SK-N-SH (cell line): ENCODE measurements at regions not wholly inside any gene's neighbourhood (a gene's known extent, or its start where the extent isn't known, plus 50 kb on each side); places are given as distances from the start of the nearest gene placed in this dataset.

Experiments used
- CTCF ChIA-PET: fragments of 300-600, 350-600 bp; formaldehyde crosslinking; extraction: SDS; loops from one replicate; lab custom pipeline; 2021; lab: Yijun Ruan, JAX
- POLR2A ChIA-PET: fragments of 350-600 bp; sonication (Branson Sonifier 250); formaldehyde crosslinking; extraction: SDS; loops from one replicate; lab custom pipeline; 2020; ENCODE audit warnings: antibody characterized with exemption, inconsistent platforms; lab: Yijun Ruan, JAX
- DNase-seq: peaks from one replicate; pipeline ENCODE4 v3.0.0; 2012
- H2AFZ ChIP-seq: fragments of 200-600 bp; sonication (generic); 2 replicates; pipeline ENCODE4 v1.8.1; 2016; ENCODE audit warnings: antibody characterized with exemption, mild to moderate bottlenecking, low read depth
- H3F3A ChIP-seq: fragments of 200-600 bp; sonication (generic); replicated peaks from 2 replicates; pipeline ENCODE3; 2016; ENCODE audit warnings: antibody characterized with exemption, mild to moderate bottlenecking; ENCODE audit not compliant: insufficient read depth
- H3K27ac ChIP-seq, 2 experiments: fragments of 200-500 bp in 1 of 2; fragments of 200-600 bp in 1 of 2; sonication (Bioruptor generic) in 1 of 2; sonication (generic), shearing (Covaris generic) in 1 of 2; 2 replicates each; pipeline versions ENCODE4 v1.5.1 to v1.6.1; 2014 to 2016; ENCODE audit warnings: low read depth in 2 of 2, inconsistent platforms in 1 of 2, low read length in 1 of 2, mild to moderate bottlenecking in 1 of 2, mixed read lengths in 1 of 2
- H3K27me3 ChIP-seq: fragments of 200-600 bp; sonication (generic), shearing (Covaris generic); 2 replicates; pipeline ENCODE4 v1.6.1; 2016; ENCODE audit warnings: mixed run types; ENCODE audit not compliant: insufficient read depth
- H3K36me3 ChIP-seq, 2 experiments: fragments of 200-500 bp in 1 of 2; fragments of 200-600 bp in 1 of 2; sonication (Bioruptor generic) in 1 of 2; sonication (generic) in 1 of 2; replicated peaks in 1 of 2; 2 replicates each; pipeline versions ENCODE3 to v1.5.1; 2014 to 2016; ENCODE audit warnings: low read length in 1 of 2, mild to moderate bottlenecking in 1 of 2; ENCODE audit not compliant: insufficient read depth in 2 of 2, control insufficient read depth in 1 of 2
- H3K4me1 ChIP-seq, 2 experiments: fragments of 200-500 bp in 1 of 2; fragments of 200-600 bp in 1 of 2; sonication (Bioruptor generic) in 1 of 2; sonication (generic), shearing (Covaris generic) in 1 of 2; 2 replicates each; pipeline versions ENCODE4 v1.5.1 to v1.6.1; 2014 to 2016; ENCODE audit warnings: low read depth in 1 of 2, low read length in 1 of 2, mixed run types in 1 of 2; ENCODE audit not compliant: insufficient read depth in 2 of 2, control insufficient read depth in 1 of 2
- H3K4me2 ChIP-seq: fragments of 200-600 bp; sonication (generic), shearing (Covaris generic); 2 replicates; pipeline ENCODE4 v1.6.1; 2017; ENCODE audit warnings: mixed run types
- H3K4me3 ChIP-seq, 2 experiments: fragments of 200-500 bp in 1 of 2; fragments of 200-600 bp in 1 of 2; sonication (Bioruptor generic) in 1 of 2; sonication (generic), shearing (Covaris generic) in 1 of 2; 2 replicates each; pipeline versions ENCODE4 v1.5.1 to v1.8.1; 2014 to 2016; ENCODE audit warnings: low read depth in 2 of 2, inconsistent platforms in 1 of 2, low read length in 1 of 2, mild to moderate bottlenecking in 1 of 2, mixed read lengths in 1 of 2, moderate library complexity in 1 of 2
- H3K79me2 ChIP-seq: fragments of 200-600 bp; sonication (generic); 2 replicates; pipeline ENCODE4 v1.8.1; 2017; ENCODE audit warnings: mild to moderate bottlenecking; ENCODE audit not compliant: insufficient read depth
- H3K9ac ChIP-seq: fragments of 200-600 bp; sonication (generic); 2 replicates; pipeline ENCODE4 v1.6.1; 2017; ENCODE audit warnings: mixed run types
- H3K9me2 ChIP-seq: fragments of 200-600 bp; sonication (generic); 2 replicates; pipeline ENCODE4 v1.6.1; 2017; ENCODE audit warnings: mixed run types
- H3K9me3 ChIP-seq: fragments of 200-600 bp; sonication (generic); 2 replicates; pipeline ENCODE4 v1.6.1; 2017; ENCODE audit warnings: mixed run types, mild to moderate bottlenecking, moderate library complexity
- H4K20me1 ChIP-seq: fragments of 200-600 bp; sonication (generic); 2 replicates; pipeline ENCODE4 v1.6.1; 2017; ENCODE audit warnings: mild to moderate bottlenecking, mixed run types; ENCODE audit not compliant: insufficient read depth
- CTCF ChIP-seq: fragments of 200-600 bp; sonication (generic); IDR thresholded peaks from 2 replicates; pipeline ENCODE4 v1.6.1; 2017; ENCODE audit warnings: antibody characterized with exemption, mild to moderate bottlenecking, moderate library complexity
- ELF1 ChIP-seq: IDR thresholded peaks from 2 replicates; pipeline ENCODE4 v1.4.0; 2012
- FOSL2 ChIP-seq: IDR thresholded peaks from 2 replicates; pipeline ENCODE4 v1.4.0; 2012; ENCODE audit warnings: low read depth, mild to moderate bottlenecking, moderate library complexity, borderline replicate concordance
- FOXJ3 ChIP-seq: sonication (generic); formaldehyde crosslinking; IDR thresholded peaks from 2 replicates; pipeline ENCODE4 v1.5.1; 2020; ENCODE audit warnings: mild to moderate bottlenecking, missing genetic modification reagents
- NFIC ChIP-seq: IDR thresholded peaks from 2 replicates; pipeline ENCODE4 v1.4.0; 2012; ENCODE audit warnings: borderline replicate concordance
- PBX3 ChIP-seq: IDR thresholded peaks from 2 replicates; pipeline ENCODE4; 2012
- POLR2AphosphoS5 ChIP-seq: IDR thresholded peaks from 2 replicates; pipeline ENCODE4 v1.6.1; 2012; ENCODE audit warnings: low read depth, low read length
- RAD21 ChIP-seq: IDR thresholded peaks from 2 replicates; pipeline ENCODE4 v1.6.1; 2012; ENCODE audit warnings: mild to moderate bottlenecking, low read length
- REST ChIP-seq: IDR thresholded peaks from 2 replicates; pipeline ENCODE4 v1.6.1; 2012; ENCODE audit warnings: mild to moderate bottlenecking, low read depth, low read length, moderate library complexity
- SIN3A ChIP-seq: IDR thresholded peaks from 2 replicates; pipeline ENCODE4 v1.6.1; 2012; ENCODE audit warnings: low read depth, mild to moderate bottlenecking, low read length, moderate library complexity, borderline replicate concordance
- SMC3 ChIP-seq: IDR thresholded peaks from 2 replicates; pipeline ENCODE4 v1.6.1; 2012; ENCODE audit warnings: low read depth, low read length, improper control_type of control experiment
- TAF1 ChIP-seq: IDR thresholded peaks from 2 replicates; pipeline ENCODE4 v1.6.1; 2012; ENCODE audit warnings: low read depth, mild to moderate bottlenecking, low read length, moderate library complexity, borderline replicate concordance
- YY1 ChIP-seq: IDR thresholded peaks from 2 replicates; pipeline ENCODE4 v1.4.0; 2012; ENCODE audit warnings: low read depth, mild to moderate bottlenecking
- WGBS: methylation state at CpG from one replicate; pipeline ENCODE4 v1.1.6; 2017; ENCODE audit warnings: low lambda C conversion rate; 5-methylcytosine and 5-hydroxymethylcytosine counted together
- TF ChIP-seq, protein P1 (sequence below): IDR thresholded peaks from 2 replicates; pipeline ENCODE4 v1.4.0; 2012; ENCODE audit warnings: low read depth, borderline replicate concordance

DNA sequence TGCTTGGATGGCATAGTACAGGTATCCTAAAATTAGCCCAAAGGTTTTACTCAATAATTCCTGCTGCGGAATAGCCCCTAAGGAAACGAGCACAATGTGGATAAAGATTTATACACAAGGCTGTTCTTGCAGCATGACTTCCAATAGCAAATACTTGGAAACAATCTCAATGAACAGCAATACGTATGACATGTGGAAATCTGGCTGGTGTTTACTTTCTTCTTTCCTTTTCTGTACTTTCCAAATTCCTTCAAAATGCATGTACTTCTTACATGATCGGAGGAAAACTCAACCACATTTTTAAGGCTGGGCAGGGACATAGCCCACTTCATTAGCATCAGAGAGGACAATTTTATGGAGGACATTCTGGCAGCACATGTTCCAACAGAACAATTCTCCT lies 86.6 kb downstream of the C16orf95 start:
- H3K27ac ChIP-seq: no peak overlapping the region
- no peak for DNase-seq
- no peak overlapping the region for H3K4me3 ChIP-seq
- no peaks in the 10 kb centered on the region for H4K20me1 ChIP-seq
- H3K4me1 ChIP-seq: no peaks in the 10 kb centered on the region
- H3K9me3 ChIP-seq: no peaks in the 10 kb centered on the region
- no peaks in the 10 kb centered on the region for H3K9me2 ChIP-seq
- peaks cover 31% of the 10 kb centered on the region; the same call in 1 of the 2 replicates for H3K27me3 ChIP-seq
- H3K9ac ChIP-seq: no peak overlapping the region
- H3K79me2 ChIP-seq: no peaks in the 10 kb centered on the region
- POLR2A ChIA-PET: no interaction called here
- TF ChIP-seq REST (no peak), POLR2AphosphoS5 (no peak), PBX3 (no peak), FOXJ3 (CRISPR knock-in tag) (no peak), ELF1 (no peak), RAD21 (no peak), SIN3A (no peak), YY1 (no peak)
- TF ChIP-seq, all 33 proteins: peak for 0
- CTCF ChIA-PET: no interaction called here
- WGBS: 21% methylated on average over 4 of the region's 4 CpGs
- H2AFZ ChIP-seq: no peak overlapping the region
- H3K36me3 ChIP-seq: no peaks in the 10 kb centered on the region
- H3F3A ChIP-seq: no peaks in the 10 kb centered on the region
- no peak overlapping the region for H3K4me2 ChIP-seq

DNA sequence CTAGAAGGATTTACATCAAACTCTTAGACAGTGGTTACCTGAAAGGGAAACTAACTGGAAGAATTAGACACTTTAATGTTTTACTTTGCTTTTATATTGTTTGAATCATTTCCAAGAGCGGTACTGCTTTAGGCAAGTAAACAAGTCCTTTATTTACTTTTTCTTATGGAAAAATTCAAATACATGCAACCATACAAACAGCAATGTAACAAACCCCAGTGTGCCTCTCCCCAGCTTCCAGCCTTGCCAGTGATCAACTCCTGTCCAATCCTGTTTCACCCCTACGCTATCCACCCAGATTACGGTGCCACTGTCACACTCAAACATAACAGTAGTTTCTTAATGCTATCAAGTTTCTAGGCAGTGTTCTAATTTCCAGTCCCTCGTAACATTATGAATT lies 85.9 kb downstream of the C16orf95 start:
- POLR2A ChIA-PET: no interaction called here
- Histone ChIP-seq H3K9ac (no peak overlapping the region), H3K27ac (no peak overlapping the region), H3F3A (no peaks in the 10 kb centered on the region), H3K9me2 (no peaks in the 10 kb centered on the region), H3K79me2 (no peaks in the 10 kb centered on the region), H3K36me3 (no peaks in the 10 kb centered on the region), H3K9me3 (no peaks in the 10 kb centered on the region), H3K4me3 (no peak overlapping the region), H3K4me2 (no peak overlapping the region), H3K27me3 (peaks cover 25% of the 10 kb centered on the region; the same call in 1 of the 2 replicates), H3K4me1 (no peaks in the 10 kb centered on the region), H2AFZ (no peak overlapping the region), H4K20me1 (no peaks in the 10 kb centered on the region)
- no peak for DNase-seq
- CTCF ChIA-PET: no interaction called here
- no peak for TF ChIP-seq TAF1
- TF ChIP-seq NFIC: no peak
- TF ChIP-seq CTCF: no peak
- TF ChIP-seq FOSL2: no peak
- TF ChIP-seq SIN3A: no peak
- no peak for TF ChIP-seq SMC3
- TF ChIP-seq, protein P1, sequence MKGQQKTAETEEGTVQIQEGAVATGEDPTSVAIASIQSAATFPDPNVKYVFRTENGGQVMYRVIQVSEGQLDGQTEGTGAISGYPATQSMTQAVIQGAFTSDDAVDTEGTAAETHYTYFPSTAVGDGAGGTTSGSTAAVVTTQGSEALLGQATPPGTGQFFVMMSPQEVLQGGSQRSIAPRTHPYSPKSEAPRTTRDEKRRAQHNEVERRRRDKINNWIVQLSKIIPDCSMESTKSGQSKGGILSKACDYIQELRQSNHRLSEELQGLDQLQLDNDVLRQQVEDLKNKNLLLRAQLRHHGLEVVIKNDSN: no peak
- WGBS: 54% methylated on average over 4 of the region's 4 CpGs
